CD4-positive, alpha-beta T cell (primary cell): ENCODE measurements at regions not wholly inside any gene's neighbourhood (a gene's known extent, or its start where the extent isn't known, plus 50 kb on each side); places are given as distances from the start of the nearest gene placed in this dataset.

Experiments used
- ATAC-seq: fragments of 200-7000 bp; cut with Tn5 transposase; one replicate; pipeline ENCODE4 v1.10.0; 2022; ENCODE audit warnings: mild to moderate bottlenecking; ENCODE audit not compliant: poor library complexity
- CTCF ChIA-PET: fragments of 350-600 bp; sonication (Branson Sonifier 250); formaldehyde crosslinking; loops from one replicate; lab custom pipeline; 2021; ENCODE audit warnings: antibody characterized with exemption, inconsistent platforms; lab: Charles Lee
- POLR2A ChIA-PET: fragments of 350-600 bp; sonication (Branson Sonifier 250); formaldehyde crosslinking; loops from one replicate; lab custom pipeline; 2021; ENCODE audit warnings: antibody characterized with exemption, inconsistent platforms; lab: Charles Lee
- DNase-seq, 14 experiments: peaks; one replicate each; pipeline ENCODE4 v3.0.0-alpha.2; 2013 to 2020; ENCODE audit warnings: mixed read lengths in 2 of 14
- H3K27ac ChIP-seq, 2 donors: one replicate each; pipeline versions ENCODE4 v1.5.1 to v1.7.0; 2013; ENCODE audit warnings: low read length in 2 of 2, low read depth in 1 of 2, mild to moderate bottlenecking in 1 of 2
- H3K27me3 ChIP-seq, 2 experiments: 1 replicate in 1 of 2; 2 replicates in 1 of 2; pipeline versions ENCODE4 v1.6.1 to v1.7.0; 2013; ENCODE audit warnings: low read length in 2 of 2, control low read depth in 1 of 2, mild to moderate bottlenecking in 1 of 2, moderate library complexity in 1 of 2; ENCODE audit not compliant: insufficient read depth in 2 of 2, control insufficient read depth in 1 of 2
- H3K36me3 ChIP-seq: one replicate; pipeline ENCODE4 v1.6.1; 2013; ENCODE audit warnings: low read length, control low read depth; ENCODE audit not compliant: insufficient read depth
- H3K4me1 ChIP-seq: one replicate; pipeline ENCODE4 v1.6.1; 2013; ENCODE audit warnings: low read length, control low read depth; ENCODE audit not compliant: insufficient read depth
- H3K4me3 ChIP-seq: one replicate; pipeline ENCODE4 v1.5.1; 2013; ENCODE audit warnings: mild to moderate bottlenecking, low read length, moderate library complexity
- H3K9me3 ChIP-seq, 2 experiments: 1 replicate in 1 of 2; 2 replicates in 1 of 2; pipeline versions ENCODE4 v1.6.1 to v1.7.0; 2013; ENCODE audit warnings: low read length in 2 of 2, mild to moderate bottlenecking in 2 of 2, control low read depth in 1 of 2, moderate library complexity in 1 of 2; ENCODE audit not compliant: control insufficient read depth in 1 of 2, insufficient read depth in 1 of 2
- H3K27ac Mint-ChIP-seq: one replicate; pipeline ENCODE4 v1.8.0; 2020; ENCODE audit warnings: mixed read lengths
- H3K27me3 Mint-ChIP-seq: one replicate; pipeline ENCODE4 v1.8.0; 2021; ENCODE audit warnings: mixed read lengths
- H3K36me3 Mint-ChIP-seq: one replicate; pipeline ENCODE4 v1.8.0; 2021; ENCODE audit warnings: low read depth, mixed read lengths
- H3K4me1 Mint-ChIP-seq: one replicate; pipeline ENCODE4 v1.8.0; 2021; ENCODE audit warnings: low read depth, mixed read lengths
- H3K4me3 Mint-ChIP-seq: one replicate; pipeline ENCODE4 v1.8.0; 2020; ENCODE audit warnings: mild to moderate bottlenecking, mixed read lengths
- H3K9me3 Mint-ChIP-seq: one replicate; pipeline ENCODE4 v1.8.0; 2020; ENCODE audit warnings: mixed read lengths
- CTCF ChIP-seq: fragments of 200-600 bp; IDR thresholded peaks from one replicate; pipeline ENCODE4 v1.8.0; 2022; ENCODE audit warnings: antibody characterized with exemption, mild to moderate bottlenecking
- intact Hi-C, 2 experiments: fragments of 100-400 bp; cut with DNase I in 1 of 2; cut with micrococcal nuclease in 1 of 2; formaldehyde crosslinking; loops; one replicate each; pipeline versions ENCODE4 v1.15.1 to v1.9.0; 2023 to 2025; cut with DNase I, micrococcal nuclease

GRCh38 chr3:84126160-84126559, 832.6 kb upstream of the CADM2 start:
- Mint-ChIP-seq H3K9me3 (peaks cover 7% of the 10 kb centered on the region), H3K27ac (no peak overlapping the region), H3K36me3 (no peaks in the 10 kb centered on the region), H3K4me1 (no peaks in the 10 kb centered on the region), H3K4me3 (no peak overlapping the region), H3K27me3 (no peaks in the 10 kb centered on the region)
- no peak for TF ChIP-seq CTCF
- POLR2A ChIA-PET, result no interaction called here
- no peak for ATAC-seq
- Histone ChIP-seq H3K9me3 (peaks cover 0 to 18% of the 10 kb centered on the region in 2 experiments), H3K27ac (no peak overlapping the region), H3K4me3 (no peak overlapping the region), H3K36me3 (no peaks in the 10 kb centered on the region), H3K4me1 (no peaks in the 10 kb centered on the region), H3K27me3 (no peaks in the 10 kb centered on the region)
- intact Hi-C loops, result no loop called here
- CTCF ChIA-PET, result no interaction called here
- peak in 1 of 14 experiments; percentile 4 for DNase-seq

DNA sequence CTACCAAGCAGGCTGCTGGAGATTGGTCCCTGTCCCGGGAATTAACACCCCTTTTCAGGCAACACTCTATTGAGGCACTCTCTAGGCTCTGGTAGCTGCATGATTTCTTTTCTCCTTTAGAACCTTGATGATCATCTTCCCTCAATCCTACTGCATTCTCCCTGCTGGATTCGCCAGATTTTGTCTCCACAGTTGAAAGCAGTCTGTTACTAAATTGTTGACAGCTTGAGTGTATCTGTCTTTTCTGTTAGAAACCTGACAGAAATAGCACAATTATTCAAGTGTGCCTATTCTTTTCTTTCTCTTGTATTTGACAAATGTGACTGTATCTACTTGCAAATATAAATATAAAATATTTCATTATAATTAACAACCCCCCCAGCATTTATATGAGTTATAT, 830.8 kb upstream of the CADM2 start:
- intact Hi-C loops, result no loop called here
- POLR2A ChIA-PET, result no interaction called here
- CTCF ChIA-PET, result no interaction called here
- H3K4me3 Mint-ChIP-seq, result no peak overlapping the region
- no peaks in the 10 kb centered on the region for H3K27me3 Mint-ChIP-seq
- DNase-seq (no peak), ATAC-seq (no peak)
- Histone ChIP-seq H3K27me3 (no peaks in the 10 kb centered on the region), H3K4me3 (no peak overlapping the region), H3K4me1 (no peaks in the 10 kb centered on the region), H3K36me3 (no peaks in the 10 kb centered on the region), H3K9me3 (peaks cover 0 to 18% of the 10 kb centered on the region in 2 experiments), H3K27ac (no peak overlapping the region)
- H3K27ac Mint-ChIP-seq, result no peak overlapping the region
- no peaks in the 10 kb centered on the region for H3K36me3 Mint-ChIP-seq
- TF ChIP-seq CTCF, result no peak
- no peaks in the 10 kb centered on the region for H3K4me1 Mint-ChIP-seq
- H3K9me3 Mint-ChIP-seq, result peaks cover 9% of the 10 kb centered on the region

- H3K4me3 Mint-ChIP-seq, result no peak overlapping the region
- ATAC-seq, result no peak
- no peak overlapping the region for H3K27ac Mint-ChIP-seq
- no peak overlapping the region for H3K27ac ChIP-seq
- no peaks in the 10 kb centered on the region for H3K4me1 ChIP-seq
- H3K27me3 Mint-ChIP-seq, result no peaks in the 10 kb centered on the region
- H3K9me3 ChIP-seq, result peaks cover 0 to 4% of the 10 kb centered on the region in 2 experiments
- POLR2A ChIA-PET, result no interaction called here
- no peaks in the 10 kb centered on the region for H3K4me1 Mint-ChIP-seq
- H3K36me3 Mint-ChIP-seq, result no peaks in the 10 kb centered on the region
- no peak for TF ChIP-seq CTCF
- H3K36me3 ChIP-seq, result no peaks in the 10 kb centered on the region
- H3K4me3 ChIP-seq, result no peak overlapping the region
- intact Hi-C loops, result no loop called here
- H3K9me3 Mint-ChIP-seq, result peaks cover 9% of the 10 kb centered on the region
- no peak for DNase-seq
- CTCF ChIA-PET, result no interaction called here
- no peaks in the 10 kb centered on the region for H3K27me3 ChIP-seq
Measured at GRCh38 chr3:84136425-84136824, 822.4 kb upstream of the CADM2 start.
